HG03432 (cell line): ENCODE measurements at regions not wholly inside any gene's neighbourhood (a gene's known extent, or its start where the extent isn't known, plus 50 kb on each side); places are given as distances from the start of the nearest gene placed in this dataset.
"Not testable (repeated sequence)": the region's sequence is repeated elsewhere in the genome, so short reads cannot be mapped to it uniquely, and the experiment has no call there.

ENCODE experiments used
- ATAC-seq: cut with Tn5 transposase; IDR thresholded peaks from one replicate; pipeline ENCODE4 v1.9.1; 2021; ENCODE audit warnings: mild to moderate bottlenecking, moderate library complexity; ENCODE audit not compliant: unreplicated experiment

DNA sequence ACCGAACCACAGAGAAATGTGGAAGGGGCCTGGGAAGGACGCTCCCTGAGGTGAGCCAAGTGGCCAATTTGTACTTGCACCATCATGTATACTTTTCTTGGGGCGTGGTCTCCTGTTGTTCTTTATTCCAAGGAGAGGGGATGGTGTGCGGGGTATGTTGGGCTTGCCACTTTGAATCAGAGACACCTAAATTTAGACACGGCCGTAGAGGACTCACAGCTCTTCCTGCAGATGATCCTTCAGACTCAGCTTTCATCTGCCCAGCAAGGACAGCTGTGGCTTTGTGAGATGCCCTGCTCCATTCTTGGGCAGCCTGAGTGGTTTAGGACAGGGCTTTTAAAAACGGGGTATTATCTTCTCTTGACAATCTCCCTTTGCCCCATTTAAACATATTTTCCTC lies 473.2 kb downstream of the REEP3 start:
- ATAC-seq: no peak

DNA sequence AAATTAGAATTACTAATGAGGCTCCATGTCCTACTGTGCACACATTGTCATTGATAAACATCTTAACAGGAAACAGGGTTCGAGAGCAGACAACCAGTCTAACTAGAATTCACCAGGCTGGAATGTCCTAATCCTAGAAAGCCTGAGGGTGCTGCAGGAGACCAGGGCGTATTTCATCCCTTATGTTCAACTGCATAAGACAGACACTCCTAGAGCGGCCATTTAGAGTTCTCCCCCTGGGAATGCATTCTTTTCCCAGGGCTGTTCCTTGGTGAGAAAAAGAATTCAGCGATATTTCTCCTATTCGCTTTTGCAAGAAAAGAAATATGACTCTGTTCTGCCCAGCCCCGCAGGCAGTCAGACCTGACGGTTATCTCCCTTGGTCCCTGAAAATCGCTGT lies 486.0 kb downstream of the REEP3 start:
- ATAC-seq: no peak

DNA sequence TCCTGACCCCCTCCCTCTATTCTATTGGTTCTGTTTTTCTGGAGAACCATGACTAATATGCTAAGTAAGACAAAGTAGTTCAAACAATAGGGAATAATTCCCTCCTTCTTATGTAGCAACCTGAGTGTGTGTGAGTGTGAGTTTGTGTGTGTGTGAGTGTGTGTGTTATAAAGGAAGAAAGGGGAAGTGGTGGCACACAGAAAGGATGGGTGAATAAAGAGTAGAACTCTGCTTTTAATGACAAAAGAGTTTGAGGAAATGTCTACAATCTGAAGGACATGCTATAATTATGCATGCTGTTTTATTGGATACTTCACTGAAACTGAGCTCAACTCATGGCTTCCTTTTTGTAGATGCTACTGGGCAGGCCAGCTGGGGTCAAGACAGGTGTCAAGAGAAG lies 489.5 kb downstream of the REEP3 start:
- no peak for ATAC-seq

DNA sequence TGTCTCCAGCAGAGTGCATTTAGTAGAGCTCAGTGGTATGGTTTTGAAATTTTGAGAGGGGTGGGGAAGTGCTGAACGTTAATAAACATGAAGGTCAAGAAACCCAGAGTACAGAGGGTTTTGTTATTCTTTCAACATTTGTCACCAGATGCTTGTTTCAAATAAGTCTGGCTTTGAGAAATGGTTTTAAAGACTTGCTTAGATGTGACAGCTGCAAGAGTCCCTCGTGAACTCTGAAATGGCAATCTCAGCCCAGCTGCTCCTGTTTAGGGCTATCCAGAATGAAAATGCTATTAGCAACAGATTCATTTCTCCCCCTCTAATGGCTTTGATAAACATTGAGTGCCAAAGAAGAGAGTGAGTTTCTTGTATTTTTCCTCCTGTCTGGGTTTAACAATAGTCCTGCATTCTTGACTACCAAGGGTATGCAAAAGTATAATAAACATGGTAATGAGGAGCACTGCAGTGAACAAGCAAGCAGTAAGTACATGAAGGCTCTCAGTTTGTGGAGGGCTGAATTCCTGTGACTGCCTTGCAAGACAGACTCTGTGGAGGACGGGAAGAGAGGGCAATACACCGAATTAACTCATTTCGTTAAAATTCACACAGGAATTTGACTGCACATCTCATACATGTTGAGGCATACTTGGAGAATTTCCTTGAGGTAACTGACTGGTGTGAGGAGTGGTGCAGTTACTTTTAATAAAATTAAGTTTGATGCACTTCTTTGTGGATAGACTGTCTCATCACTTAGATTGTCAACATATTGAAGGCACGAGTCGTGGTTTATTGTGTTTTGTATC lies 490.9 kb downstream of the REEP3 start:
- no peak for ATAC-seq

DNA sequence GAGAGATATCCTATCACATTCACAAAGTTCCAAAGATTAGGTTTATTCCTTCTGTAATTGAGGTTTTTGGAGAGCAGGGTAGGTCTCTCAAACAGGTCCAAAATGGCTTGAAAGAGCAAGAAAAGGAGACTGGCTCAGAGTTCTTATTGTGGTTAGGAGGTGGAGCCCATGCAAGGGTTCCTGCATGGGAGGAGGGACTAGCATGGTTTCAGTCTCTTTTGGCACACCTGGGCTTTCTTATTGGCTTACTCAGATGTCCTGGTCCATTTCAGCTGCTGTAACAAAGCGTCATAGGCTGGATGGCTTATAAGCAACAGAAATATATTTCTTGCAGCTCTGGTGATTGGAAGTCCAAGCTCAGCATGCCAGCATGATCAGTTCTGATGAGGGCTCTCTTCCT lies 493.1 kb downstream of the REEP3 start:
- ATAC-seq: no peak

DNA sequence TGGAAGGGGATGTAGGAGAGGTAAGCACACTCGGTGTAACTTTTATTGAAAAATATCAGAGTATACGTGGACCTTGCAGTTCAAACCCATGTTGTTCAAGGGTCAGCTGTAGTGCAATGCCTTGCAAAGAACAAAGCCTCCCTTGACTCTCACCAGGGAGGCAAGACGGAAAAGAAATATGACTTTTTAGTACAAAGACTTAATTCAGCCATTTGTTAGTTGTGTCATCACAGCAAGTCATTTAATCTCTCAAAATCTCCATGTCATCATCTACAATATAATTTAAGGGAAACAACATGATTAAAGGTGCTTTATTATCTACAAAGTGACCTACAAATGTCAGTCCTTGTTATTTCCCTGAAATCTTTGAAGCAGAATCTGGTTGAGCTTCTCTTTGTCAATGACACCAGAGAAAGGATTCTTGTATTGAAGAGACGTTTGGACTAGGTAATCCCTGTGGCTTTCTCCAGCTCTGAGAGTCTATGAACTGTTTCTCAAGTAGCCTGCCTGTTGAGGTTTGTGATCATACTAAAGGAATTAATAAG lies 502.8 kb downstream of the REEP3 start:
- ATAC-seq: no peak

DNA sequence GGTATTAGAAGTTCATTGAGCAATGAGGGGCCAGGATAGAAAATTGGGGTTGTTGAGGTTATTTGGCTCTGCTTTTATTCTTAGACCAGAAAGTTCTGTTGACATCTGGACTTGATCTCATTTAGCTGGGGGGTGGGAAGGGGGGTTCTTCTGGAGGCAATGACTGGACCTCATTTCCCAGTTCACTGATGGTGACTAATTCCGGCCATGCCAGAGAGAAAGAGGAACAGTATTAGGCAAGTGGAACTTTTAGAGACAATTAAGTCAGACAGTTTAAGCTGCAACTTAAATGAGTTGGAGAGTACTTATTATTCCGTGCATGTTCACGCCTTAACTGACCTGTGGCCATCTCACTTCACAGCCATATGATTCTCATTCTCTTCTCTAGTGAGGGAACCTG lies 512.5 kb downstream of the REEP3 start:
- no peak for ATAC-seq

DNA sequence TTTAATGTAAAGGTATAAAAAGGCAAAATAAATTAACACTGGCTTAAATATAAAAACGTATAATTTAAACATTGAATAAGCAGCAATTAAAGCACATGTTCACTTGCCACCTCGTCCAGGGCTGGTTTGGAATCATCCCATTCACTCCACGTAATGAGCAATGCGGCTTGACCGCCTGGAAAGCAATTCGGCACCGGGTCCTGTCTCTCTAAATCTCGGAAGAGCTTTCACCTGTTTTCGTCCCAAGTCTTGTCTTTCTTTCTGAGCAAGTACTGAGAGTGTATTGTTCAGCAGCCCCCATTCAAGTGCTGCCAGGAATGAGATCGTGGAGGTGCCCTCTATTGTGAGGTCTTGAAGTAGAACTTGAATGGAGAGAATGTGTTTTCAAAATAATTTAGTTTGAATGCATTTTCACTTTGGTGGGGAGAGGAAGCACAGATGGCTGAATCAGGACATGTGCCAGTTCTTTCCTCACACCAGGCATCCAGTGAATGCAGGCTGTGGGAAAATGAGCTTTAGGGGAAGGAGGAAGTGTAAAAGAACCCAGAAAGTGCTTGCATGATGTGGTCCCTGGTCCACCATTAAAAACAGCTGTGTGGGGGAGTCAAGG lies 515.2 kb downstream of the REEP3 start:
- no peak for ATAC-seq

DNA sequence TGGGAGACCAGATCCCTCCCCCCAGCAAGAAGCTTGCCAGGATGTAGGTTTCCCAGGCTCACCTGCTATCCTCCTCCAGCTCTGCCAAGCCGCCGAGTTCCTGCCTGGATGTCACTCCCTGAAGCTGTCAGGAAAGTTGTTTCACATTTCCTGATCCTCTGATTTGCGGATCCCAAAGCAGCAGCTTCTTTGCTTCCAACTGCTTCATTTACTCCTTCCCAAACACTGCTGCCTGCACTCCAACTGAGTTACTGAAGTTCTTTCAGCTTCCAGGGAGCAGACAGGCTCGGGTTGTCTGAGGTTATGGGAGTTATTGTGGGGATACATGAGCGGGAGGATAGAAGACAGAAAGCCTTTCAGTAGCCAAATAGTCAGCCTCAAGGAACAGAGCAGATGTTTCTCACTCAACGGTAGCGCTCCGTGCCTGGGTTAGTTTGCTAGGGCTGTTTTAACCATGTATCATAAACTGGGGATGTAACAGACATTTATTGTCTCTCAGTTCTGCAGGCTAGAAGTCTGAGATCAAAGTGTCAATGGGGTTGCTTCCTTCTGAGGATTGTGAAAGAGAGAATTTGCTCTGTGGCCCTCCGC lies 516.0 kb downstream of the REEP3 start:
- no peak for ATAC-seq

DNA sequence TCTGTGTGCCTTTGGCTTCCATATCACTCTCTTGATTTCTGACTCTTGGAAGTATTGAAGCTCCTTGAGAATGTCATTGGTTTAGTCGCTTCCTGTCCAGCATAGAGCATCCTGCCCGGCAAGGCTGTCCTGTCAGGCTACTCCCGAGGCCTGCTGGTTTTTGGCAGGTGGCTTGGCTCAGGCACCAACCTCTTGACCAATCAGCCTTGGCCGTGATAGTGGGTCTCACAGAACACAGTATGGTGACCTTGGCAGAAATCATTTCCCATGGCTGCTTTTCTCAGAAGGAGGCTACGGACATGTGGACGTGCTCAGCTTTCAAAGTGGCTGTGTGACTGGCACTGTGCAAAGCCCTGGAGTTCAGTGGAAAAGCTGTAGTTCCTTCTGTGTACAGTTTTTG lies 516.9 kb downstream of the REEP3 start:
- ATAC-seq: no peak

DNA sequence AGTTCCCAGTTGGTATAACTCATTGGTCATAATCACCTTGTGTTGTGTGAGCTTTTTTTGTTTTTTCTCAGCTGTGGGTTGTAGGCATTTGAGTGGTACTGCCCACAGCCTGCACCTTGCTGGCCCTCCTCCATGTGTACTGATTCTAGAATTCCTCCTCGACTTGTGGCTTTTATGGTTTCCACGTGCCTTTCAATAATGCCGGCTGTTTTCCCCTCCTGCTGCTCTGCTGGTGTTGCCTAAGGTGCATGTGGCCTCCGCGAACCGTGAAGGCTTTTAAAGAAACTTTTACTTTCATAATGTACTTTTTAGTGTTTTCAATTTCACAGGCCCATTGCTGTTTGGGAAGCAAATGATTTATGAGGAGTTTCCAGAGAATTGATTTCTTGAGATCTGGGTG lies 518.0 kb downstream of the REEP3 start:
- peak; percentile 53 for ATAC-seq

DNA sequence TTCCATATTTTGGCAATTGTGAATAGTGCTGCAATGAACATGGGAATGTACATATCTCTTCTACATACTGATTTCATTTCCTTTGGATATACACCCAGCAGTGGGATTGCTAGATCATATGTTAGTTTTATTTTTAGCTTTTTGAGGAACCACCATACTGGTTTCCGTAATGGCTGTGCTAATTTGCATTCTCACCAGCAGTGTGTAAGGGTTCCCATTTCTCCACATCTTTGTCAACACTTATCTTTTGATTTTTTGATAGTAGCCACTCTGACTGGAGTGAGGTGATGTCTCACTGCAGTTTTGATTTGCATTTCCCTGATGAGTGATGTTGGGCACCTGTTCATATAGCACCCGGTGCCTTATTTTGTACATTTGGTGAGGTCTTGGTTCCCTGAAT lies 519.6 kb downstream of the REEP3 start:
- peak; percentile 21 for ATAC-seq

DNA sequence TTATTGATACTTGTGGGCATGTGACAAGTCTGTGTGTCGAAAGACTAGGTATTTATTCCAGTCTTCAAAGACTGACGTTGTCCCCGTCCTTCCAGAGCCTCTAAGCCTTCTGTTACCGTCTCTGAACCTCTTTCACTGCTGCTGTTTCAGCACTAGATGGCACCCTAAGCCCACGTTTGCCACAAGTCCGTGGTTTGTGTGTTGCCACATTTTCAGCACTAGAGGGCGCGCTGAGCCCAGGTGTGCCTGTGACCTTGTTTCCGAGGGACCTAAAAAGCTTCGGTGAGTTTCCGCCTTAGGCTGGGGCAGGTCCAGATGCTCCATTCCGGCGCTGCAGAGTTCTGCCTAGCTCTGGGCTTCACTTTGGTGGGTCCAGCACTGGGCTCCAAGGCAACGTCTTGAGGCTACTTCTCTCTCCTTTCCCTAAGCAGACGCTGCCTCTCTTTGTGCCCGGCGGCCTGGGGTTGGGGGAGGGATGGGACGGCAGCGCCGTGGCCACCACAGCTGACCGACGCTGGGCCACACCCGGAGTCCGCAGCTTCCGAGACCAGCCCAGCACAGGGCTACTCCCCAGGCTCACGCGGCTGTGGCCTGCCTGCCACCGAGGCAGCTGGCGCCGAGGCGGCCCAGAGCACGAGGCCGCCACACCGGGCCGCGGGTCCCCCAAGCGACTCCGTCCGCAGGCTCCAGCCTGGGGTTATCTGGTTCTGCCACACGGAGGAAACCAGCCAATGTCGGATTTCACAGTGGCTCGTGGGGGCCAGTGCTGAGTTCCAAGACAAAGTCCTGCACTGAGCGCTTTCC lies 520.2 kb downstream of the REEP3 start:
- peak; percentile 88 for ATAC-seq

DNA sequence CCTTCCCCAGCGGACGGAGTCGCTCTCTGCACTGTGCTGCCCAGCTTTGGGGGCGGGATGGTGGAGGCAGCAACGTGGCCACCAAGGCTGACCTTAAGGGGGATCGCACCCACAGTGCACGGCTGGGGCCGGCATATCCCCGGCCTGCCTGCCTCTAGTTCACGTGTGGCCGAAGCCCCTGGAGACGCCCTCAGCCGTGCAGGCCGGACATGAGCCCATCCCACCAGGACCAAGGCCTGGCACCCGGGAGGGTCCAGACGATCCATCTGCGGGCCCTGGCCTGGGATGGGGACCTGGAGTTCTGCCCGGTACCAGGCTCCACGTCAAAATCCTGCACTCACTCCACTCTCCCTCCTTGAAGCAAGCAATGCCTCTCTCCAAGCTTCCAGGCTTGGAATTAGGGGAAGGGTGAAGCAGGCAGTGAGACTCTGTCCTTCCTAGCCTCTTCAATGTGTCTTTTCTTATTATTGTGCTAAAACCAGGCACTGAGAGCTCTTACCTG lies 520.8 kb downstream of the REEP3 start:
- ATAC-seq: no peak

DNA sequence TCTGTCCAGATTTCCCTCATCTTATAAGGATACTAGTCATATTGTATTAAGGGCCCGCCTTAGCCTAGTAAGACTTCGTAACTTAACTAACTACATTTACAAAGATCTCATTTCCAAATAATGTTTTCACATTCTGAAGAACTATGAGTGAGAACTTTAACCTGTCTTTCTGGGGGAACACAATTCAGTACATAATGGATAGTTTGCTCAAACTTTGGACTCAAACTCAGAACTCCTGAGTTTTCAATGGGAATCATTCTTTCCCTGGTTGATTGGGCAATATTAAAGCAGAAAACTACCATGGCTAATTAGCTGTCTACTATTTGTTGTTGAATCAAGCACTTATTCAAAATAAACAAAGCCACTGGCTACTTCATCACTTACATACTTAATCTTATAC lies 522.9 kb downstream of the REEP3 start:
- ATAC-seq: no peak

DNA sequence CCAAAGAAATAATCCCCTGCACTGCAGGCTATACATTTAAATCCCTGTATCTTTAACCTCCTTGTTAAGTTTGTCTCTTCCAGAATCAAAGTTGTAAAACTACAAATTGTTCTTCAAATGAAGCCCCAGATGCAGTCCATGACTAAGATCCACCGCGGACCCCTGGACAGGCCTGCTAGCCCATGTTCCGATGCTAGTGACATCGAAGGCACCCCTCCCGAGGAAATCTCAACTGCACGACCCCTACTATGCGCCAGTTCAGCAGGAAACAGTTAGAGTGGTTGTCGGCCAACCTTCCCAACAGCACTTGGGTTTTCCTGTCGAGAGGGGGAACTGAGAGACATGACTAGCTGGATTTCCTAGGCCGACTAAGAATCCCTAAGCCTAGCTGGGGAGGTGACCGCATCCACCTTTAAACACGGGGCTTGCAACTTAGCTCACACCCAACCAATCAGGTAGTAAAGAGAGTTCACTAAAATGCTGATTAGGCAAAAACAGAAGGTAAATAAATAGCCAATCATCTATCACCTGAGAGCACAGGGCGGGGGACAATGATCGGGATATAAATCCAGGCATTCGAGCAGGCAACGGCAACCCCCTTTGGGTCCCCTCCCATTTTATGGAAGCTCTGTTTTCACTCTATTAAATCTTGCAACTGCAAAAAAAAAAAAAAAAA lies 523.9 kb downstream of the REEP3 start:
- not testable (repeated sequence) for ATAC-seq

DNA sequence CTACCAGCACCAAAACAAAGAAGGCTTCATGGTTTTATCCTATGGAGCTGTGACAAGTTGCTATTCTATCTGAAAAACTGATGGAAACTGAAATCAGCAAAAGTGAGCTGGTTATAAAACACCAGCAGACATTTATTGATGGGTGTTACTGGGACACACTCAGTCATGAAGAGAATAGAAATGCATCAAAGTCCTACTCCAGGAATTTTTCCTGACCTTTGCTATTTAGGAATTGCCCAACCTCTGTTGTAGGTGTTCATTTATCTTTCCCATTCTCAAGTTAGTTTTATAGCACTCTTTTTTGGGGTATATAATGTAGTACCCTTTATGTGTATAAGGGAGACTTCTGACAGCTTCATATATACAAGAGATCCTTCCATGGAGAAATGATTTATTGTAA lies 533.2 kb downstream of the REEP3 start:
- no peak for ATAC-seq

DNA sequence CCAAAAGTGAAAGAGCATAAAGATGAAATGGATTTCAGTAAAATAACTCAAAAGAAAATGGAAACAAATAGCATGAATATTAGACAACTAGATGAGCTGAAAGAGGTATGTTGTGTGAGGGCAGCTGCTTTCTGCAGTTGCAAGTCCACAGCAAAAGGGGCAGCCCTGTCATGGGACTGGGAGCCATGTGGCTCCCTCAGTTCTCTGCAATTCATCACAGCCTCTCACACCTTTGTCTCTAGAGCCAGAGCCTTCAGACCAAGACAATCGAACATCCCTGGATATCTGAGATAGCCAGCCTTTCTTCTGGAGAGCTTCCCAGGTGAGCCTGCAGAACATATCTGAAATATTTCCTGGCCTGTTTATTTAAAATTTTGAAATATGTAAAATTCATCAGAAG lies 538.7 kb downstream of the REEP3 start:
- ATAC-seq: no peak

DNA sequence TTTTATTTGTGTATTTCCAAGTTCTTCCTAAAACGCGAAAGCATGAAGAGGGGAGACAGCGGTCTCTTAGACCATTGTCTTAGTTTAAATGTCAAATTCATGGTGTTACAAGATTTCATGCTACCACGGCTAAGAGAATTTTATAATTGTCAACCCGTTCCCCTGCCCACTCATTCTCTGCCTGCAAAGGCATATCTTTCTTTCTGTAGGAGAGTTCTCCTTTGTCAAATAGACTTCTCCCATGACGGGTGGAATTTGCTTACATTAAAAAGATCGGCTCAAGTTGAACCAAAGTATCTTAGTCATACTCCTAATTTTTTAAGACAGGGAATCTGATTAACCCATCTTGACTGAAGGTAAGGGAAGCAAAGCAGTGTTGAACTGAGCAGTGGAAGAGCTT lies 539.2 kb downstream of the REEP3 start:
- no peak for ATAC-seq

DNA sequence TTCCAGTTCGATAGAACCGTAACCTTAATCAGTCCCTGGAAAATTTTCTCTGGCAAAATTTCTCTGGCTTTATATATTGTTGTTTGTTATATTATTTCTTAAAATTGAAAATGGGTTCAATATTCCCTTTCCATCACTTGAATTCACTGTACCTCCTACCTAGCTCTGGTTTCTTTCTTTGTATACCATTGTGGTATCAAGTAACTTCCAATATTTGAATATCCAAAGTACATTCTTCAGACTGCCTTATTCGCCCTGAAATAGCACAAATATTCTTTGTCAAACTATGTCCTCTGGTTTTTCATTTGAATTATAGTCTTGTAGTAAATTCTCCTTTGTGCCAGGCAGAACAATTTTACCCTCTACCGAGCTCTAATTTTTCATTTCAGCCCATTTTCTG lies 541.6 kb downstream of the REEP3 start:
- no peak for ATAC-seq
